HG02610 (cell line): ENCODE measurements at regions not wholly inside any gene's neighbourhood (a gene's known extent, or its start where the extent isn't known, plus 50 kb on each side); places are given as distances from the start of the nearest gene placed in this dataset.
"Not testable (repeated sequence)": the region's sequence is repeated elsewhere in the genome, so short reads cannot be mapped to it uniquely, and the experiment has no call there.

ENCODE experiments used
- ATAC-seq: cut with Tn5 transposase; IDR thresholded peaks from one replicate; pipeline ENCODE4 v1.9.1; 2021; ENCODE audit warnings: mild to moderate bottlenecking, moderate library complexity; ENCODE audit not compliant: unreplicated experiment

DNA sequence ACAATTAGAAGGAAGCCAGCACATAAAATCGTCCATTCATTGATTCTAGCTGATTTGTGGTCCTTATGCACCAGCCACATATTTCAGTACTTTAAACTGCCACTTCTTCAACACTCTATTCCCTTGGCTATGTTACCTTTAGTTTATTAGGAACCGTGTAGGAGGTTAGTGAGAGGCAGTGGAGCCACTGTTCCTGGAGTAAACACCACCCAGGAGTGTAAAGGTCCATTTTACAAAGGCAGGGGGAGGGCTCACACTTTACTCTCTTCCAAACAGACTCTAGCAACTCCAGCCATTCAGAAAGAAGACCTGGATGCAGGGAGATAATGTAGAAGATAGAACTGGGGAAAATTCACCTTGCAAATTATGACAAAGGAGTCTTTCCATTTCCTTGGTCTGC is 170.2 kb upstream of the RPS23 start:
- ATAC-seq, result no peak

- ATAC-seq, result no peak
Observed at GRCh38 chr5:82447913-82448312, 169.8 kb upstream of the RPS23 start.

GRCh38 chr5:82446809-82447208 is 168.7 kb upstream of the RPS23 start:
- ATAC-seq, result no peak

DNA sequence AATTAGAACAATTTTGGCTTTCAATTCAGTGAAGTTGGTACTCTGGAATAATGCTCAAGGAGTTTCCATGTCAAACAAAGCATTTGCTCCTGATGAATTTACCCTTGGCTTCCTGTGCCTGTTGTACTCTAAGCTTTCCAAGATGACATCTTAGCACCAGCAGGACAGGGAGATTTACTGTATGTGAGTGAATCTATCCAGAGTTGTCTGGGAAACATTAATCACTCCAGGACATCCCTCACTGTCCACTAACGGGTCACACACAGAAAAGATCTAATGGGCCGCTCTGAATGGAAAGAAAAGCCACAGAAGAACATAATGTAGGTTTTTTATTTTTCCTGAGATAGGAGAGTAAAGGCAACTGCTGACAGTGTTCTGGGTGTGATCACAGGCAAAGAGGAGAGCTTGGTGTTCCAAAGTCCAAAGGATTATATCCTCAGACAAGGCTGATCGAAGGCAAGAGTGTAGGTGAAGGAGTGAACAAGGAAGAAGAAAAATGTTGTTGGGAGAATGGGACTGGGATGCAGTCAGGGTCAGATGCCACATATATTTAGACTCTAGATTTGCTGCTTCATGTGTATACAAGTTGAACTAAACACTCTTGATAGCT is 167.7 kb upstream of the RPS23 start:
- no peak for ATAC-seq

GRCh38 chr5:82439750-82440445 is 161.7 kb upstream of the RPS23 start:
- no peak for ATAC-seq

DNA sequence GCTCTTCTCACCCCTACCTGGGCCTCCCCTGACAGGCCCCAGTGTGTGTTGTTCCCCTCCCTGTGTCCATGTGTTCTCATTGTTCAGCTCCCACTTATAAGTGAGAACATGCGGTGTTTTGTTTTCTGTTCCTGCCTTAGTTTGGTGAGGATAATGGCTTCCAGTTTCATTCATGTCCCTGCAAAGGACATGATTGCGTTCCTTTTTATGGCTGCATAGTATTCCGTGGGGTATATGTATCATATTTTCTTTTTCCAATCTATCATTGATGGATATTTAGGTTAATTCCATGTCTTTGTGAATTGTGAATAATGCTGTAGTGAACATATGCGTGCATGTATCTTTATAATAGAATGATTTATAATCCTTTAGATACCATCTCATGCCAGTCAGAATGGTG is 159.4 kb upstream of the RPS23 start:
- ATAC-seq, result not testable (repeated sequence)

GRCh38 chr5:82436291-82436690 is 158.1 kb upstream of the RPS23 start:
- ATAC-seq, result no peak

DNA sequence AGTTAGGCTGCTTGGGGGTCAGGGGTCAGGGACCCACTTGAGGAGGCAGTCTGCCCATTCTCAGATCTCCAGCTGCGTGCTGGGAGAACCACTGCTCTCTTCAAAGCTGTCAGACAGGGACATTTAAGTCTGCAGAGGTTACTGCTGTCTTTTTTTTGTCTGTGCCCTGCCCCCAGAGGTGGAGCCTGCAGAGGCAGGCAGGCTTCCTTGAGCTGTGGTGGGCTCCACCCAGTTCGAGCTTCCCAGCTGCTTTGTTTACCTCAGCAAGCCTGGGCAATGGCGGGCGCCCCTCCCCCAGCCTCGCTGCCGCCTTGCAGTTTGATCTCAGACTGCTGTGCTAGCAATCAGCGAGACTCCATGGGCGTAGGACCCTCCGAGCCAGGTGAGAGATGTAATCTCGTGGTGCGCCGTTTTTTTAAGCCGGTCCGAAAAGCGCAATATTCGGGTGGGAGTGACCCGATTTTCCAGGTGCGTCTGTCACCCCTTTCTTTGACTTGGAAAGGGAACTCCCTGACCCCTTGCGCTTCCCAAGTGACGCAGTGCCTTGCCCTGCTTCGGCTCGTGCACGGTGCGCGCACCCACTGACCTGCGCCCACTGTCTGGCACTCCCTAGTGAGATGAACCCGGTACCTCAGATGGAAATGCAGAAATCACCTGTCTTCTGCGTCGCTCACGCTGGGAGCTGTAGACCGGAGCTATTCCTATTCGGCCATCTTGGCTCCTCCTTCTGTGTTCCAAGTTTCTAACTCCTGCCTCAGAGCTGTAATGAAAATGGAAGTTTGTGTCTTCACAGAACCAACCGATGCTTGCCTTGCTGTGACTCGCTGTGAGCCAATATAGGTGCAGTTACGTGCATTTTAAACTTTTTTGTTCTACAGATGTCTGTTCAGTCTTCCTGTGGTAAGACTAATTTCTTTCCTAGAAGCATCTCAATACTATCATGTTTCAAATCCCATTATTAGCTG is 156.8 kb upstream of the RPS23 start:
- not testable (repeated sequence) for ATAC-seq

GRCh38 chr5:82426464-82427154 is 148.5 kb upstream of the RPS23 start:
- ATAC-seq, result no peak

DNA sequence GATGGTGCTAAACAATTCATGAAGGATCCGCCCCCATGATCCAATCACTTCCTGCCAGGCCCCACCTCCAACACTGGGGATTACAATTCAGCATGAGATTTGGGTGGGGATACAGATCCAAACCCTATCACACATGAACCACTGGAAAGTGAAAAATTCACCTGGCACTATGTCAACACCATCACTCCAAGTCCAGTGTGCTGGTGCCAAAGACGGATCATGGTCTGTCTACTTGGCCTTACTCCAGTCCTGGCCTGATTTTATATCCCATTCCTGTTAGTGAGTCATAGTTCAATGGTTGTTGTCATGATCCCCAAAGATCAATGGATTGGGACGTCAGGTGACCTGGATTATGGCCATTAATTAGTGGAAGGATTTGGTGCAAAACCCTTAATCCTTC is 147.4 kb upstream of the RPS23 start:
- ATAC-seq, result no peak

DNA sequence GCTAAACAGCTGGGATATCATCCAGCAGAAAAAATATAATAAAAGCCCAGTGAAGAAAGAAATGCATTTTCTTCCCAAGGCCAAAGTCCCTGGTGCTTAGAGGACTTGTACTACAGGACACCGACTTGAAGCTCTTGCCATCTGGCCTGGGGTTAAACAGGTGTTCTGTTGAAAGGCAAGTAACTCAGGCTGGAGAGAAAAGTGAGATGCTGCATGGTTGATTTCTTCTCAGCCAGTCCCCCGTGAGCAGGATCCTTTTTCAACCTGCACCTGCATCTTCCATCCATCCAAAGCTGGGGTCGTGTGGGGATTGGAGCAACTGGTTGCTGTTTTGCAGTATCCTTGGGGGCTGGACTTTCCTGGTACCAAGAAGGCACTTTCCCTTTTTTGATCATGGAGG is 146.1 kb upstream of the RPS23 start:
- ATAC-seq, result no peak

DNA sequence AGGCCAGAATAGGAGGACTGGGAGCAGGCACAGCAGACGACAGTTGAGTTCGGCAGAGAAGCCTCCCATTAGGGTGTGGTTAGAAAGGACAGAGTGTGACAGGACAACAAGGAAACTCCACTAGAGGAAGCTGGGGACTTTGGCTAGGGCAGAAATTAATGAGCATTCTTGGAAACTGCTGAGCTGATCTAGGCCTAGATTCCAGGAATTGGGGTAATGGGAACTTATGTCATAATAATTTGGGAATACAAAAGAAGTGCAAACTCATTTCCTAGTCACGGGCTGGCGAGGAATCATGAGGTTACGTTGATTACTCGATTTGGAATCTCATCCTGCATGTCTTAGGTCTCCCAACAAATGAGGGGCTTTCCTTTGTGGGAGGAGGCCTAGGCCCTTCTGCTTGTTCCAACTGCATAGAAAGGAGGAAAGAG is 144.6 kb upstream of the RPS23 start:
- ATAC-seq, result no peak

DNA sequence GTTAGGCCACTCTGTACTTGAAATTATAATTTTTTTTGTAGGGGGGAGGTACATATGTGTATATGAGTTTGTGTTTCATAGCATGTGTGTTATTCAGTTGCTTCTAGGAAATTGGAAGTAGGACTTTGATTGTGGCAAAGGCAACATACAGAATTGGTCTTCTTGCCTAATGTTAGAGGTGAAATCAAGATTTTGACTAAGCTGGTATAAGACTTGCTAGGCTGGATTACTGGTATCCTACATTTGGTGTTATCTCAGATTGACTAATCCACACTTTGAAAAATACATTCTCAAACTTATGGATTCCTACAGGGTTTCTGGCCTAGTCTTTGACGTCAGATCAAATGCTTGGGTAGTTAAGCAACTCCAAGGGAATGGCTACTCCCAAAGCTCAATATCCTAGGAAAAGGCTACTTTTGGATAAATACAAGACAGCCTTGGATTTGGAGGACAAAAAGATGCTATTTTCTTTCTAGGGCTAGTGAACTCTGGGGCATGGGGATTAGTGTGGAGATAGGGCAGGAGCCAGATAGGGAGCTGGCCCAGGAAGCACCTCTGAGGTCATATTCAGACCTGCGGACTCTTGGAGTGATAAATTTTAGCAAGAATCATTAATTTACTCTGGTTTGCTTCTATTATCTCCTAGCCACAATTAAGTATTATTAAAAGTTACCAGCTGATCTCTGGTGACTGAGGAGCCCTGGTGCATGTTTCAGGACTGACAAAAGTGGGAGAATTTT is 144.0 kb upstream of the RPS23 start:
- no peak for ATAC-seq

DNA sequence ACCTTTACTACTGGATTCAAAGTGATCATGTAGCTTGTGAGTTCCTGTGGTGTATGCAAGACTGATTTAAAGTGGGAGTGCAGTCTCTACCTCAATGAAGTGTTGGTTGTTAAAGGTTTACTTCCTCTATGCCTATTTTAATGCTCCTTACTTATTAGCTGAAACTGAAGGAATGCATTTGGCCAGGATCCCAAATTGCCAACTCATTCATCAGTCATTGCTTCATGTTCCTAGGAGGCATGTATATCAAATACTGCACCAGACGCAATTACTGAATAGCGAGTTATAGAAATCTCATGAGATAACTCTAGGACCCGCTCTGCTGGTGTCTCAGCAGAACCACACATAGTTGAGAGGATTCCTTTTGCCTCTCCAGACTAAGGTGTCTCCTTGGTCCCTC is 143.0 kb upstream of the RPS23 start:
- no peak for ATAC-seq

DNA sequence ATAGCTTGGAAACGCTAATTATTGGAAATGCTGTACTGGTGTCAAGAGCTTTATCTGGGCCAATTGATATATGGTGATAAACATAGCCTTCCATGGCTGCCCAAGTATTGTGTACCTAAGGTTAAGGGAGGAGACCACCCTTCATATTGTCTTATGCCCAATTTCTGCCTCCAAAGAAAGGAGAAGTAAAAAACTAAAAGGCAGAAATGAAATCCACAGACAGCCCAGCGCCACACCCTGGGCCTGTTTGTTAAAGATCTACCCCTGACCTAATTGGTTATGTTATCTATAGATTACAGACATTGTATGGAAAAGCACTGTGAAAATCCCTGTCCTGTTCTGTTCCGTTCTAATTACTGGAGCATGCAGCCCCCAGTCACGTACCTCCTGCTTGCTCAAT is 142.4 kb upstream of the RPS23 start:
- ATAC-seq, result not testable (repeated sequence)

GRCh38 chr5:82419559-82420332 is 141.6 kb upstream of the RPS23 start:
- ATAC-seq, result no peak

- ATAC-seq, result no peak
Observed at GRCh38 chr5:82418608-82418950, 140.4 kb upstream of the RPS23 start.

DNA sequence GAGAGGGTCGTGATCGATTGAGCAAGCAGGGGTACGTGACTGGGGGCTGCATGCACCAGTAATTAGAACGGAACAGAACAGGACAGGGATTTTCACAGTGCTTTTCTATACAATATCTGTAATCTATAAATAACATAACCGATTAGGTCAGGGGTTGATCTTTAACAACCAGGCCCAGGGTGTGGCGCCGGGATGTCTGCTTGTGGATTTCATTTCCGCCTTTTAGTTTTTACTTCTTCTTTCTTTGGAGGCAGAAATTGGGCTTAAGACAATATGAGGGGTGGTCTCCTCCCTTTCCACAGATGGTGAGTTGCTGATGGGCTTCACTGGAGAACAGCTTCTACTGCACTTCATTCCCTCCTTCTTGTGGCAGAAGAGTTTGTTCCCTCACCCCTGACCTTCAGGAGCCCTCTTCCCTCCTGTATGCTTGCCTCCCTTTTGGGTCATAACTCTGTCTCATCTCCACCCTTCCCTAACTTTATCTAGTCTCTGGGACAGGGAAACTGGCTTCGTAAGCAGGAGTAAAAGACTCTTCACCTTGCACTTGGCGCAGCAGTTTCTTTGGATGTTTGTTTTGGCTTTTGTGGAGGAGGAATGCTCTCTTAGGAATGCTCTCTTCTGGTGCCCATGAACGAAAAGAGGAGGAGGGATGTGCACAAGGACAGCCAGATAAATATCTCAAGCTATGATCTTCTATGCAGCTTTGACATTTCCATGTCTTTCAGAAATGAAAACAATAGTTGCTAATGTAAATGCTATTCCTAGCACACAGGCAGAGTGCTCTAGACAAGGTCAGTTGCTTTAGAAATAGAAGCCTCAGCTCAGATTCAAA is 139.8 kb upstream of the RPS23 start:
- no peak for ATAC-seq

- ATAC-seq, result no peak
Observed at GRCh38 chr5:82416512-82416911, 138.4 kb upstream of the RPS23 start.
